ENCODE measurements at regions not wholly inside any gene's neighbourhood (a gene's known extent, or its start where the extent isn't known, plus 50 kb on each side); places are given as distances from the start of the nearest gene placed in this dataset.

GRCh38 chr1:56415258-56415657 lies 164.1 kb downstream of the PLPP3 start:
- TF ChIP-seq POLR2A (IDR thresholded peaks at IDR 0.05; ENCODE audit: low read depth, low read length) (no peak), TAF1 (IDR thresholded peaks at IDR 0.05; ENCODE audit: borderline replicate concordance, low read depth, low read length) (no peak), POLR2AphosphoS5 (IDR thresholded peaks at IDR 0.05; ENCODE audit: low read depth, low read length) (no peak)
